Nephron (organoid): ENCODE measurements at regions not wholly inside any gene's neighbourhood (a gene's known extent, or its start where the extent isn't known, plus 50 kb on each side); places are given as distances from the start of the nearest gene placed in this dataset.

Experiments
- H3K27ac Mint-ChIP-seq, 3 experiments: 2 replicates each; pipeline ENCODE4 v1.8.0; 2020; ENCODE audit warnings: mixed read lengths in 3 of 3, mild to moderate bottlenecking in 2 of 3, moderate library complexity in 1 of 3
- H3K27me3 Mint-ChIP-seq: 2 replicates; pipeline ENCODE4 v1.8.0; 2021; ENCODE audit warnings: low read depth, mild to moderate bottlenecking, moderate library complexity, mixed read lengths
- H3K36me3 Mint-ChIP-seq: 2 replicates; pipeline ENCODE4 v1.8.0; 2020; ENCODE audit warnings: low read depth, mixed read lengths
- H3K4me1 Mint-ChIP-seq: 2 replicates; pipeline ENCODE4 v1.8.0; 2020; ENCODE audit warnings: mixed read lengths
- H3K4me3 Mint-ChIP-seq, 3 experiments: 2 replicates each; pipeline ENCODE4 v1.8.0; 2020; ENCODE audit warnings: mild to moderate bottlenecking in 3 of 3, mixed read lengths in 3 of 3, moderate library complexity in 2 of 3
- H3K9me3 Mint-ChIP-seq: 2 replicates; pipeline ENCODE4 v1.8.0; 2020; ENCODE audit warnings: mixed read lengths
- TF ChIP-seq, protein P1 (sequence below), 3 experiments: fragments of 200-600 bp; sonication (generic); IDR thresholded peaks; one replicate each; pipeline ENCODE4 v1.5.0; 2021; ENCODE audit warnings: antibody characterized with exemption in 3 of 3; ENCODE audit not compliant: unreplicated experiment in 3 of 3

DNA sequence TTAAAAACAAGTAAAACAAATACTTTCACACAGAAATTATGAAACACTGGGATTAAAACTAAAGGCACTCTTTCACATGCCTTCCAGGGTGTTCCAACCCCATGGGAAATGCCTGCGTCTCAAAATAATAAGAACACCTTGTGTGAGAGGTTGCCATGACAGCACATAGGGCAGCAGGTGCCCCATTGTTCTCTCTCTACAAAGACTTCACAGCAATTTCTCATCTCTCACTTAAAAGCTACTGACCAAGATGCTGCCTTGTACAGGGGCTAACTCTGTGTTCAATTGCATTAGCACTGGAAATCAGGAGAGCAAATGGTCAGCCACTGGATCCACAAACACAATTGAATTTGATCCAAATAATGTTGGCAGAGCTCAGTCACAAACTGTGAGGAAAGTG is 102.5 kb upstream of the GALNTL6 start:
- Mint-ChIP-seq H3K4me3 (no peak overlapping the region), H3K27ac (no peak overlapping the region), H3K27me3 (no peaks in the 10 kb centered on the region)

DNA sequence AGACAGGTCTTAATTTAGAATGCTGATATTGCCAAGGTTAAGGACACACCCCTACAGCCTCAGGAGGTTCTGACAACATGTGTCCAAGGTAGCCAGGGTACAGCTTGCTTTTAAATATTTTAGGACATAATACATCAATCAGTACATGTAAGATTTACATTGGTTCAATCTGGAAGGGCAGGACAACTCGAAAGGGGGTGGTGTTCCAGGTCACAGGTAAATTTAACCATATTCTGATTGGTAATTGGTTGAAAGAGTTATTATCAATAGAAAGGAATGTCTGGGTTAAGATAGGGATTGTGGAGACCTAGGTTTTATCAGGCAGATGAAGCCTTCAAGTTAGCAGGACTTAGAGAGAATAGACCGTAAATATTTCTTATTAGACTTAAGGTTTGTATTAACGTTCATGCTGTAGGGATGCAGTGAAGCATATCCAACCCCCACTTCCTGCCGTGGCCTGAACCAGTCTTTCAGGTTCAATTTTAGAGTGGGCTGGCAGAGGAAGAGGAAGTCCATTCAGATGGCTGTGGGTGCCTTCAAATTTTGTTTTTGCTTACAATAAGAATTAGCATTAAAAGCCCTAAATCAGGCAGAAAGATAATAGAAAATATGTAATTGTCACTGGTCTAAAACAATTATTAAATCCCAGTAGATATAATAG is 136.5 kb upstream of the GALNTL6 start:
- Mint-ChIP-seq H3K36me3 (no peaks in the 10 kb centered on the region), H3K9me3 (no peaks in the 10 kb centered on the region), H3K27me3 (no peaks in the 10 kb centered on the region), H3K4me3 (no peak overlapping the region), H3K4me1 (no peaks in the 10 kb centered on the region), H3K27ac (no peak overlapping the region)
- TF ChIP-seq, protein P1, sequence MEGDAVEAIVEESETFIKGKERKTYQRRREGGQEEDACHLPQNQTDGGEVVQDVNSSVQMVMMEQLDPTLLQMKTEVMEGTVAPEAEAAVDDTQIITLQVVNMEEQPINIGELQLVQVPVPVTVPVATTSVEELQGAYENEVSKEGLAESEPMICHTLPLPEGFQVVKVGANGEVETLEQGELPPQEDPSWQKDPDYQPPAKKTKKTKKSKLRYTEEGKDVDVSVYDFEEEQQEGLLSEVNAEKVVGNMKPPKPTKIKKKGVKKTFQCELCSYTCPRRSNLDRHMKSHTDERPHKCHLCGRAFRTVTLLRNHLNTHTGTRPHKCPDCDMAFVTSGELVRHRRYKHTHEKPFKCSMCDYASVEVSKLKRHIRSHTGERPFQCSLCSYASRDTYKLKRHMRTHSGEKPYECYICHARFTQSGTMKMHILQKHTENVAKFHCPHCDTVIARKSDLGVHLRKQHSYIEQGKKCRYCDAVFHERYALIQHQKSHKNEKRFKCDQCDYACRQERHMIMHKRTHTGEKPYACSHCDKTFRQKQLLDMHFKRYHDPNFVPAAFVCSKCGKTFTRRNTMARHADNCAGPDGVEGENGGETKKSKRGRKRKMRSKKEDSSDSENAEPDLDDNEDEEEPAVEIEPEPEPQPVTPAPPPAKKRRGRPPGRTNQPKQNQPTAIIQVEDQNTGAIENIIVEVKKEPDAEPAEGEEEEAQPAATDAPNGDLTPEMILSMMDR (IDR thresholded peaks at IDR 0.05; ENCODE audit: unreplicated experiment in 3 of 3), result no peak

More for the DNA sequence above, 102.5 kb upstream of the GALNTL6 start:
- Mint-ChIP-seq H3K4me1 (no peaks in the 10 kb centered on the region), H3K9me3 (no peaks in the 10 kb centered on the region), H3K36me3 (no peaks in the 10 kb centered on the region)
- TF ChIP-seq, protein P1 (IDR thresholded peaks at IDR 0.05; ENCODE audit: unreplicated experiment in 3 of 3), result no peak

DNA sequence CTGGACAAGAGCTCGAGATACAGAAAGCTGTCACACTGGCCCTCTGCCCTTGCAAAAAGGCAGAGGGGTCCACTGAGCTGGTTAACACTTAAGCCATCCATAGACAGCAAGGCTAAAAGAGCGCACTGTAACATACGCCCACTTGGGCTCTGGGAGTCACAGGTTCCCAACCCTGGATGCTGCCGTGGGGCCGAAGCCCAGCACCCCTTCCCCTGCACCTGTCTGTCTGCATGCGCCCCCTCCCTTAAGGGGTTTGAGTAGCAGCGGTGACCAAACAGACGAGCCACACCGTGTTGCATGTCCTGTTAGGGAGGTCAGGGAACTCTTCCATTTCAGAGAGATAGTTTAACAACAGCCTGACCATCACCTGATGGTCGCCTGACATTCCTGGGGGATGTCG is 138.4 kb upstream of the GALNTL6 start:
- Mint-ChIP-seq H3K36me3 (no peaks in the 10 kb centered on the region), H3K4me3 (no peak overlapping the region), H3K4me1 (no peaks in the 10 kb centered on the region), H3K9me3 (no peaks in the 10 kb centered on the region), H3K27ac (no peak overlapping the region), H3K27me3 (no peaks in the 10 kb centered on the region)
- TF ChIP-seq, protein P1 (IDR thresholded peaks at IDR 0.05; ENCODE audit: unreplicated experiment in 3 of 3), result no peak

DNA sequence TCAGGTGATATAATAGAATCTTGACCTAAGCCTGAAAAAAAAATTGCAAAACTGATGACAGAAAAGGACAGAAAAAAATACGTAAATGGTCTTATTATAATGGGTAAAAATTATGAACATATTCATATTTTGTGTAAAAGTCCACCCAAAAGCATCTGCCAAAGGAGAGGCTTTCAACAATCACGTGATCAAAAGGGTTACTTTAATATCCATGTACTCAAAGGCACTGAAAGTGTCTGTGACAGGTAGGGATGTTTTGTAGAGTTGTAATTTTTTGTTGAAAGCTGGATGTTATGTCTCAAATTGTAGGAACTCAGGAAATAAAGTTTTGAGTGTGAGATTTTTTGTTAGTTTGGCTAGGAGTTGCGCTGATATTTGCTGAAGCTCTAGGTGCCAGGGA is 144.8 kb upstream of the GALNTL6 start:
- Mint-ChIP-seq H3K36me3 (no peaks in the 10 kb centered on the region), H3K27ac (no peak overlapping the region), H3K9me3 (no peaks in the 10 kb centered on the region), H3K4me3 (no peak overlapping the region), H3K4me1 (no peaks in the 10 kb centered on the region), H3K27me3 (no peaks in the 10 kb centered on the region)
- TF ChIP-seq, protein P1 (IDR thresholded peaks at IDR 0.05; ENCODE audit: unreplicated experiment in 3 of 3), result no peak

DNA sequence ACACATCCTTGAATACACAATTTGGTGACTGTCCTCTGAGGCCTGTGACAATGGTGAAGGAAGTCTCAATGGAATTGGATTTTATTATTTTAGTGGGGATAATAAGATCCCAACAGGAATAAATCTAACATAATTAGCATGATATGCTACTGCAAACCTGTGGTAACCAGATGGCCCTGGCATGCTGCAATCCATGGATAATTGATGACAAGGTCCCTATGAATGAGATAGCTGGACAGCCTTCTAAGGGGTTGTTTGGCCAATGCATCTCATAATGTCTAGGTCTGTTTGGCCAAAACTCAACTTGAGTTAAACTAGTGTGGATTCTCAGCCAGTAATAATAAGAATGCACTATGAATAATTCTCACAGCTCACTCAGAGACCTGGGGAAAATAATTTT is 145.3 kb upstream of the GALNTL6 start:
- no peaks in the 10 kb centered on the region for H3K36me3 Mint-ChIP-seq
- no peaks in the 10 kb centered on the region for H3K27me3 Mint-ChIP-seq
- no peak overlapping the region for H3K4me3 Mint-ChIP-seq
- no peaks in the 10 kb centered on the region for H3K9me3 Mint-ChIP-seq
- H3K27ac Mint-ChIP-seq, result no peak overlapping the region
- H3K4me1 Mint-ChIP-seq, result no peaks in the 10 kb centered on the region
- TF ChIP-seq, protein P1 (IDR thresholded peaks at IDR 0.05; ENCODE audit: unreplicated experiment in 3 of 3), result no peak

DNA sequence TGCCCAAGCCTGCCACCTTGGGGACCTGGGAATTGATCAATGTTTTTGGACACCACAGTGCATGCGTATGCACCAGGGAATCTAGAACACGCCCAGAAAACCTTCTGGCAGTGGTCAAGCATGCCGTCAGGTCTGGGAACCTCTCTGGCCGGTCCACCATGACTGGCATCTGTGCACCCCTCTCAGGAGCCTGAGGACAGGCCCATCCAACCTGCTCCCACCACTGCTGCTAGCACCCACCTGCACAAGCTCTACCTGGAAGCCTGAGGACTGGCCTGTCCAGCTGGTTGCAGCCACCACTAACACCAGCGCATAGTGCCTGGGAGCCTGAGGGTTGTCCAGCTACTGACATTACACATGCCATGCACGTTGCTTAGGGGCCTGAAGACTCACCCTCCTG is 162.1 kb upstream of the GALNTL6 start:
- Mint-ChIP-seq H3K27me3 (peaks cover 4% of the 10 kb centered on the region), H3K36me3 (no peaks in the 10 kb centered on the region), H3K27ac (no peak overlapping the region), H3K4me3 (no peak overlapping the region), H3K4me1 (no peaks in the 10 kb centered on the region), H3K9me3 (no peaks in the 10 kb centered on the region)
- TF ChIP-seq, protein P1 (IDR thresholded peaks at IDR 0.05; ENCODE audit: unreplicated experiment in 3 of 3), result no peak
